ENCODE measurements at regions not wholly inside any gene's neighbourhood (a gene's known extent, or its start where the extent isn't known, plus 50 kb on each side); places are given as distances from the start of the nearest gene placed in this dataset.

DNA sequence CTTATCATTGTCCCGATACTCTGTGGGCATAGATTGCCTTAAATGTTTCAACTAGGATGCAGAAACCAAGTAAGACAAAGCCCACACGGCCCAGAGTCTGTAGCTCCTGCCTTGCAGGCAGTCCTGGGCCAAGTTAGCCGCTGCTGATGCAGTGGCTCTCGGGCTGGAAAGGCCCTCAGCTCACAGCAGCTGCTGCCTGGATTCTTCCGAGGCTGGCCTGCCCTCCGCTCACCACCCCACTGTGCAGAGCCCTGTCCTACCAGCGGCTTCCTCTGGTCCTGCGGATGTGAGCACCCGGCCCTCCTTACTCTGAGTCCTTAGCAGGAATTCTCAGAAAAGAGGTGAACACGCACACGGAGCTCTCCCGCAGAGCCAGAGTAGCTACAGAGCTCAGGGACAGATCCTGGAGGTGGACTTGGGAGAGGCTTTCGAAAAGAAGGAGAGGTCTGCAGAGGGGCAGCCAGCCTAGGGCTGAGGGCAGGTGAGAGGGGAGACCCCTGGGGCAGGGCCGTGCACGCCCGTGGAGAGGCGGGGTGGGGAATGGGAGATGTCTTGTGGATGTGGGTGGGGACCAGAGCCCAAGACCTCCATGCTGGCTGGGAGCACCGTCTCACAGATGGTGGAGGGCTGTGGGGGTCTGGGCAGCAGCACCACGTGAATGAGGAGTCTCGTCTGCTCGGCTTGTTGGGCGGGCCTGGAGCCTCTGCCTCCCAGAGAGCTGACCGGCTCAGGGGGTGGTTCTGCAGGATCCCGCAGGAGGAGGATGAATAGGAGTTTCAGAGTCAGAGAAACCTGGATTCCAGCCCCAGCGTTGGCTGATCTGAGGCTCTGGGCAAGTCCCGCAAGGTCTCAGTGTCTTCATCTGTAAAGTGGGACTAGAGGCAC lies 117.4 kb upstream of the B3GAT1 start:
- TF ChIP-seq CREB5 (CRISPR knock-in tag; IDR thresholded peaks at IDR 0.05; ENCODE audit: low read depth) (no peak), ZFP30 (CRISPR knock-in tag; IDR thresholded peaks at IDR 0.05) (no peak), TOX (CRISPR knock-in tag; IDR thresholded peaks at IDR 0.05; ENCODE audit: borderline replicate concordance) (no peak), ZNF70 (CRISPR knock-in tag; IDR thresholded peaks at IDR 0.05) (no peak), ZFP3 (CRISPR knock-in tag; IDR thresholded peaks at IDR 0.05) (no peak), ARNTL (CRISPR knock-in tag; IDR thresholded peaks at IDR 0.05; ENCODE audit: borderline replicate concordance, low read depth) (no peak), PPARA (CRISPR knock-in tag; IDR thresholded peaks at IDR 0.05; ENCODE audit: borderline replicate concordance) (no peak), BACH2 (CRISPR knock-in tag; IDR thresholded peaks at IDR 0.05; ENCODE audit: borderline replicate concordance) (no peak), GLIS3 (CRISPR knock-in tag; IDR thresholded peaks at IDR 0.05) (no peak)
- TF ChIP-seq, protein P1, sequence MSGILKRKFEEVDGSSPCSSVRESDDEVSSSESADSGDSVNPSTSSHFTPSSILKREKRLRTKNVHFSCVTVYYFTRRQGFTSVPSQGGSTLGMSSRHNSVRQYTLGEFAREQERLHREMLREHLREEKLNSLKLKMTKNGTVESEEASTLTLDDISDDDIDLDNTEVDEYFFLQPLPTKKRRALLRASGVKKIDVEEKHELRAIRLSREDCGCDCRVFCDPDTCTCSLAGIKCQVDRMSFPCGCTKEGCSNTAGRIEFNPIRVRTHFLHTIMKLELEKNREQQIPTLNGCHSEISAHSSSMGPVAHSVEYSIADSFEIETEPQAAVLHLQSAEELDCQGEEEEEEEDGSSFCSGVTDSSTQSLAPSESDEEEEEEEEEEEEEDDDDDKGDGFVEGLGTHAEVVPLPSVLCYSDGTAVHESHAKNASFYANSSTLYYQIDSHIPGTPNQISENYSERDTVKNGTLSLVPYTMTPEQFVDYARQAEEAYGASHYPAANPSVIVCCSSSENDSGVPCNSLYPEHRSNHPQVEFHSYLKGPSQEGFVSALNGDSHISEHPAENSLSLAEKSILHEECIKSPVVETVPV (CRISPR knock-in tag; IDR thresholded peaks at IDR 0.05) = no peak
- no peak for ATAC-seq

- ATAC-seq = no peak
- TF ChIP-seq TOX (CRISPR knock-in tag; IDR thresholded peaks at IDR 0.05; ENCODE audit: borderline replicate concordance) (no peak), ZNF565 (CRISPR knock-in tag; conservative IDR thresholded peaks at IDR 0.05; ENCODE audit: low read depth) (no peak), PATZ1 (CRISPR knock-in tag; IDR thresholded peaks at IDR 0.05; ENCODE audit: borderline replicate concordance) (no peak), BACH2 (CRISPR knock-in tag; IDR thresholded peaks at IDR 0.05; ENCODE audit: borderline replicate concordance) (no peak), CSDC2 (CRISPR knock-in tag; IDR thresholded peaks at IDR 0.05) (no peak), ISL1 (CRISPR knock-in tag; IDR thresholded peaks at IDR 0.05) (no peak)
- TF ChIP-seq, protein P2, sequence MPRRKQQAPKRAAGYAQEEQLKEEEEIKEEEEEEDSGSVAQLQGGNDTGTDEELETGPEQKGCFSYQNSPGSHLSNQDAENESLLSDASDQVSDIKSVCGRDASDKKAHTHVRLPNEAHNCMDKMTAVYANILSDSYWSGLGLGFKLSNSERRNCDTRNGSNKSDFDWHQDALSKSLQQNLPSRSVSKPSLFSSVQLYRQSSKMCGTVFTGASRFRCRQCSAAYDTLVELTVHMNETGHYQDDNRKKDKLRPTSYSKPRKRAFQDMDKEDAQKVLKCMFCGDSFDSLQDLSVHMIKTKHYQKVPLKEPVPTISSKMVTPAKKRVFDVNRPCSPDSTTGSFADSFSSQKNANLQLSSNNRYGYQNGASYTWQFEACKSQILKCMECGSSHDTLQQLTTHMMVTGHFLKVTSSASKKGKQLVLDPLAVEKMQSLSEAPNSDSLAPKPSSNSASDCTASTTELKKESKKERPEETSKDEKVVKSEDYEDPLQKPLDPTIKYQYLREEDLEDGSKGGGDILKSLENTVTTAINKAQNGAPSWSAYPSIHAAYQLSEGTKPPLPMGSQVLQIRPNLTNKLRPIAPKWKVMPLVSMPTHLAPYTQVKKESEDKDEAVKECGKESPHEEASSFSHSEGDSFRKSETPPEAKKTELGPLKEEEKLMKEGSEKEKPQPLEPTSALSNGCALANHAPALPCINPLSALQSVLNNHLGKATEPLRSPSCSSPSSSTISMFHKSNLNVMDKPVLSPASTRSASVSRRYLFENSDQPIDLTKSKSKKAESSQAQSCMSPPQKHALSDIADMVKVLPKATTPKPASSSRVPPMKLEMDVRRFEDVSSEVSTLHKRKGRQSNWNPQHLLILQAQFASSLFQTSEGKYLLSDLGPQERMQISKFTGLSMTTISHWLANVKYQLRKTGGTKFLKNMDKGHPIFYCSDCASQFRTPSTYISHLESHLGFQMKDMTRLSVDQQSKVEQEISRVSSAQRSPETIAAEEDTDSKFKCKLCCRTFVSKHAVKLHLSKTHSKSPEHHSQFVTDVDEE (CRISPR knock-in tag; IDR thresholded peaks at IDR 0.05) = no peak
- TF ChIP-seq, protein P1 (CRISPR knock-in tag; IDR thresholded peaks at IDR 0.05) = no peak
These were observed 116.4 kb upstream of the B3GAT1 start for GRCh38 chr11:134528453-134528852.

DNA sequence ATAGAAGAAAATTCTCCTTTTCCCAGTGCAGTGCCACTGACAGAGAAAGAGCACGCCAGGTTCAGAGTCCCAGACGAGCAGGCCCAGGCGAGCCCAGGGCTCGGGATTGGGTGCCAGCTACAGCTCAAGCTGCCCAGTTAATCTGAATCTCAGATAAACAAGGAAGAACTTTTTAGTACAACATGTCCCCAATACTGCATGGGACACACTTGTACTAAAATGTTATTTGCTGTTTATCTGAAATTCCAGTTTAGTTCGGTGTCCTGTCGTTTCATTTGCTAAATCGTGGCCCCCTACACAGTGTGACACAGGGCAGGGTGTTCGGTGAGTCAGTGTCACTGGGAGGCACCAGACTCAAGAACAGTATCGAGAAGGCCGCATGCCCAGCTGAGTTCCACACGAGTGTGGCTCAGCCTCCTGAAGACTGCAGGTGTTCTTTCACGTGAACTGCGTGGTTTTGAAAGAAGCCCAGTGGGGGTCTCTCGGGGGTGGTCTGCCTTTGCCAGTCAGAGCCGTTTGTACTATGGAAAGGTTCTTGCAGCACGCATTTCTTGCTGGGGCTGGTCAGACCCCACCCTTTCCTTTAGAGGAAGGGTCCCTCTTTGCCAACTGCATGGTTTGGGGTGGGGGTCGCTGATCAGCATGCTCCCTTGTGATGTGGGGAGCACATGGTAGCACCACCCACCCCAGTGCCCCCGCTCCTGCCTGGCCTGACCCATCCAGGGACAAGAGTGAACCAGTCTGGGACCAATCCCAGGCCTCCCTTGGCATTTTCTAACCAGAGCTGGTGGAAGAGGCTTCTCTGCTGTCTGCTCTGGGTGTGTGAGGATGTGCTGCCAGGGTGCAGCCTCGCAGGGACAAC lies 115.6 kb upstream of the B3GAT1 start:
- ATAC-seq = no peak
- no peak for TF ChIP-seq ZNF565 (CRISPR knock-in tag; conservative IDR thresholded peaks at IDR 0.05; ENCODE audit: low read depth)
- TF ChIP-seq ISL1 (CRISPR knock-in tag; IDR thresholded peaks at IDR 0.05) = no peak
- no peak for TF ChIP-seq SNAI2 (CRISPR knock-in tag; IDR thresholded peaks at IDR 0.05)
- no peak for TF ChIP-seq CSDC2 (CRISPR knock-in tag; IDR thresholded peaks at IDR 0.05)
- TF ChIP-seq RARB (CRISPR knock-in tag; IDR thresholded peaks at IDR 0.05) = no peak
- no peak for TF ChIP-seq CREB5 (CRISPR knock-in tag; IDR thresholded peaks at IDR 0.05; ENCODE audit: low read depth)
- TF ChIP-seq, protein P2 (CRISPR knock-in tag; IDR thresholded peaks at IDR 0.05) = no peak
- TF ChIP-seq GLIS3 (CRISPR knock-in tag; IDR thresholded peaks at IDR 0.05) = no peak
- TF ChIP-seq OSR1 (CRISPR knock-in tag; IDR thresholded peaks at IDR 0.05) = no peak
